BLaER1 treated with 17β-estradiol and CSF1 and Interleukin-3, amounts not matched to agents 10 nM and 100 nM (cell line): ENCODE measurements at regions not wholly inside any gene's neighbourhood (a gene's known extent, or its start where the extent isn't known, plus 50 kb on each side); places are given as distances from the start of the nearest gene placed in this dataset.
"Not testable (repeated sequence)": the region's sequence is repeated elsewhere in the genome, so short reads cannot be mapped to it uniquely, and the experiment has no call there.

Experiments used
- H3K27ac ChIP-seq, 11 experiments: shearing (Covaris generic); formaldehyde crosslinking; 2 replicates each; pipeline ENCODE4 v1.8.1; 2022
- H3K27me3 ChIP-seq, 11 experiments: shearing (Covaris generic); formaldehyde crosslinking; 2 replicates each; pipeline ENCODE4 v1.8.1; 2022
- H3K36me3 ChIP-seq, 11 experiments: shearing (Covaris generic); formaldehyde crosslinking; 2 replicates each; pipeline ENCODE4 v1.8.1; 2022
- H3K4me1 ChIP-seq, 10 experiments: shearing (Covaris generic); formaldehyde crosslinking; 2 replicates each; pipeline ENCODE4 v1.8.1; 2022
- H3K4me2 ChIP-seq, 11 experiments: shearing (Covaris generic); formaldehyde crosslinking; 2 replicates each; pipeline ENCODE4 v1.8.1; 2022
- H3K4me3 ChIP-seq, 10 experiments: shearing (Covaris generic); formaldehyde crosslinking; 2 replicates each; pipeline ENCODE4 v1.8.1; 2022
- H3K9ac ChIP-seq, 11 experiments: shearing (Covaris generic); formaldehyde crosslinking; 2 replicates each; pipeline ENCODE4 v1.8.1; 2022
- H3K9me3 ChIP-seq, 11 experiments: shearing (Covaris generic); formaldehyde crosslinking; replicated peaks in 1 of 11; 2 replicates each; pipeline ENCODE4 v1.8.1; 2022
- H4K20me1 ChIP-seq, 11 experiments: shearing (Covaris generic); formaldehyde crosslinking; 2 replicates each; pipeline ENCODE4 v1.8.1; 2022
- Cebpa-rat ChIP-seq, 11 experiments: shearing (Covaris generic); IDR thresholded peaks; 2 replicates each; pipeline ENCODE4 v1.8.1; 2022

GRCh38 chrX:97909245-97909644 lies 1025.5 kb downstream of the RPA4 start:
- H3K4me2 ChIP-seq, result peak overlapping the region in 1 of 11 experiments; percentile 21; a peak in 1 of 22 replicates
- peaks cover 0 to 6% (median 5%) of the 10 kb centered on the region in 10 experiments; a peak in 9 of 20 replicates for H3K4me1 ChIP-seq
- H3K4me3 ChIP-seq, result no peak overlapping the region
- H3K27me3 ChIP-seq, result peaks cover 12 to 92% (median 63%) of the 10 kb centered on the region in 11 experiments; a peak in 21 of 22 replicates
- H4K20me1 ChIP-seq, result peaks cover 0 to 6% (median 0%) of the 10 kb centered on the region in 11 experiments; a peak in 4 of 22 replicates
- peaks cover 8 to 62% (median 20%) of the 10 kb centered on the region in 11 experiments; a peak in 20 of 22 replicates for H3K9me3 ChIP-seq
- H3K9ac ChIP-seq, result no peak overlapping the region
- no peak overlapping the region for H3K27ac ChIP-seq
- H3K36me3 ChIP-seq, result no peaks in the 10 kb centered on the region
- TF ChIP-seq Cebpa-rat (IDR thresholded peaks at IDR 0.05), result no peak

DNA sequence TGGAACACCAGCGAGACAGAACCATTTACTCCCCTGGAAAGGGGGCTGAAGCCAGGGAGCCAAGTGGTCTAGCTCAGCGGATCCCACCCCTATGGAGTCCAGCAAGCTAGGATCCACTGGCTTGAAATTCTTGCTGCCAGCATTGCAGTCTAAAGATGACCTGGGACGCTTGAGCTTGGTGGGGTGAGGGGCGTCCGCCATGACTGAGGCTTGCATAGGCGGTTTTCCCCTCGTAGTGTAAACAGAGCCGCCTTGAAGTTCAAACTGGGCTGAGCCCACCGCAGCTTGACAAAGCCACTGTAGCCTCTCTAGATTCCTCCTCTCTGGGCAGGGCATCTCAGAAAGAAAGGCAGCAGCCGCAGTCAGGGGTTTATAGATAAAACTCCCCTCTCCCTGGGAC lies 1031.7 kb downstream of the RPA4 start:
- Histone ChIP-seq H4K20me1 (peaks cover 0 to 14% (median 0%) of the 10 kb centered on the region in 11 experiments; a peak in 4 of 22 replicates), H3K9me3 (peaks cover 8 to 75% (median 20%) of the 10 kb centered on the region in 11 experiments; a peak in 20 of 22 replicates), H3K27me3 (peaks cover 62 to 98% (median 85%) of the 10 kb centered on the region in 11 experiments)
- H3K27ac ChIP-seq, H3K4me3 ChIP-seq, H3K9ac ChIP-seq, H3K36me3 ChIP-seq, H3K4me2 ChIP-seq, H3K4me1 ChIP-seq: not testable (repeated sequence)

DNA sequence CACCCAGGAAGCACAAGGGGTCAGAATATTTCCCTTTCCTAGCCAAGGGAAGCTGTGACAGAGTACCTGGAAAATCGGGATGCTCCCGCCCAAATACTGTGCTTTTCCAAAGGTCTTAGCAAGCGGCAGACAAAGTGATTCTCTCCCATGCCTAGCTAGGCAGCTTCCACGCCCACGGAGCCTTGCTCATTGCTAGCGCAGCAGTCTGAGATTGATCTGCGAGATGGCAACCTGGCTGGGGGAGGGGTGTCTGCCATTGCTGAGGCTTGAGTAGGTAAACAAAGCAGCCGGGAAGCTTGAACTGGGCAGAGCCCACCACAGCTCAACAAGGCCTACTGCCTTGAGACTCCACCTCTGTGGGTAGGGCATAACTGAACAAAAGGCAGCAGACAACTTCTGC lies 1037.5 kb downstream of the RPA4 start:
- H3K4me2 ChIP-seq, H3K36me3 ChIP-seq, H4K20me1 ChIP-seq, H3K4me3 ChIP-seq, H3K4me1 ChIP-seq, H3K27ac ChIP-seq, H3K9ac ChIP-seq: not testable (repeated sequence)
- Histone ChIP-seq H3K9me3 (peaks cover 5 to 87% (median 13%) of the 10 kb centered on the region in 11 experiments; a peak in 19 of 22 replicates), H3K27me3 (peaks cover 58 to 100% (median 85%) of the 10 kb centered on the region in 11 experiments)

DNA sequence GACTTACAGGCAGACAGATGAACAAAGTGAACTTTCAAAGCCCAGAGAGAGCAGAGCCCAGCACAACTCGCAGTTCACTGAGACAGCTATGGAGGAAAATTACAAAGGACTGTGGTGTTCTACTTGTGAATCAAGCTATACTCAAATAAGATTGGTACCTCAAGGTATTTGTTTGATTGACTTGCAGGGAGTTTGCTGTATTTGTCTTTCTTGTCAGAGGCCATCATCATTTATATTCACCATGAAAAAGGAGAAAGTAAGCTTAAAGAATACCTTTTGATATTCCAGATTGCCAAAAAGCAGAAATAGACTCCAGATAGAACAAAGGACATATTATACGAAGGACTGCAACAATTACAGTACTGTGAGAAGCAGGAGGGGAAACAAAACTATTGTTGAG lies 1047.9 kb downstream of the RPA4 start:
- no peaks in the 10 kb centered on the region for H3K4me1 ChIP-seq
- peaks cover 0 to 14% (median 0%) of the 10 kb centered on the region in 11 experiments; a peak in 6 of 22 replicates for H3K9me3 ChIP-seq
- peaks cover 74 to 99% (median 82%) of the 10 kb centered on the region in 11 experiments for H3K27me3 ChIP-seq
- H3K4me3 ChIP-seq, result no peak overlapping the region
- H3K27ac ChIP-seq, result no peak overlapping the region
- TF ChIP-seq Cebpa-rat (IDR thresholded peaks at IDR 0.05), result no peak
- no peaks in the 10 kb centered on the region for H3K36me3 ChIP-seq
- H3K9ac ChIP-seq, result no peak overlapping the region
- H3K4me2 ChIP-seq, result no peak overlapping the region
- 0 out of 22 replicates have a peak, but pooled peaks cover 0 to 5% (median 0%) of the 10 kb centered on the region in 11 experiments for H4K20me1 ChIP-seq

GRCh38 chrX:97936296-97936695 lies 1052.6 kb downstream of the RPA4 start:
- no peak overlapping the region for H3K4me2 ChIP-seq
- H3K4me1 ChIP-seq, result no peaks in the 10 kb centered on the region
- no peaks in the 10 kb centered on the region; a peak in 1 of 22 replicates for H4K20me1 ChIP-seq
- no peaks in the 10 kb centered on the region for H3K9me3 ChIP-seq
- H3K36me3 ChIP-seq, result no peaks in the 10 kb centered on the region
- no peak overlapping the region for H3K4me3 ChIP-seq
- H3K27me3 ChIP-seq, result peaks cover 82 to 97% (median 93%) of the 10 kb centered on the region in 11 experiments
- TF ChIP-seq Cebpa-rat (IDR thresholded peaks at IDR 0.05), result no peak
- H3K27ac ChIP-seq, result no peak overlapping the region
- no peak overlapping the region for H3K9ac ChIP-seq

- Histone ChIP-seq H4K20me1 (no peaks in the 10 kb centered on the region; a peak in 1 of 22 replicates), H3K36me3 (no peaks in the 10 kb centered on the region), H3K4me1 (no peaks in the 10 kb centered on the region), H3K4me3 (no peak overlapping the region), H3K4me2 (no peak overlapping the region), H3K9ac (no peak overlapping the region), H3K27me3 (peaks cover 82 to 97% (median 94%) of the 10 kb centered on the region in 11 experiments), H3K27ac (no peak overlapping the region), H3K9me3 (peaks cover 0 to under 1% (median 0%) of the 10 kb centered on the region in 11 experiments; a peak in 2 of 22 replicates)
- TF ChIP-seq Cebpa-rat (IDR thresholded peaks at IDR 0.05), result no peak
These were observed 1055.0 kb downstream of the RPA4 start for GRCh38 chrX:97938706-97939105.

GRCh38 chrX:97968376-97969163 lies 1084.9 kb downstream of the RPA4 start:
- Histone ChIP-seq H3K9me3 (peaks cover 0 to 18% (median 0%) of the 10 kb centered on the region in 11 experiments; a peak in 5 of 22 replicates), H3K4me1 (no peaks in the 10 kb centered on the region), H3K36me3 (no peaks in the 10 kb centered on the region)

GRCh38 chrX:97984641-97985040 lies 1100.9 kb downstream of the RPA4 start:
- TF ChIP-seq Cebpa-rat (IDR thresholded peaks at IDR 0.05), result no peak
- peaks cover 88 to 96% (median 94%) of the 10 kb centered on the region in 11 experiments for H3K27me3 ChIP-seq
- H3K36me3 ChIP-seq, result no peaks in the 10 kb centered on the region
- H3K4me3 ChIP-seq, result no peak overlapping the region
- no peak overlapping the region for H3K27ac ChIP-seq
- H3K9me3 ChIP-seq, result peaks cover 0 to 10% (median 0%) of the 10 kb centered on the region in 11 experiments; a peak in 7 of 22 replicates
- peaks cover 0 to 4% (median 0%) of the 10 kb centered on the region in 11 experiments; a peak in 1 of 22 replicates for H4K20me1 ChIP-seq
- H3K9ac ChIP-seq, result no peak overlapping the region
- no peaks in the 10 kb centered on the region for H3K4me1 ChIP-seq
- H3K4me2 ChIP-seq, result no peak overlapping the region

More at GRCh38 chrX:97968376-97969163, 1084.9 kb downstream of the RPA4 start:
- Histone ChIP-seq H3K27ac (no peak overlapping the region), H3K4me3 (no peak overlapping the region), H3K4me2 (no peak overlapping the region), H3K9ac (no peak overlapping the region), H4K20me1 (no peaks in the 10 kb centered on the region), H3K27me3 (peaks cover 84 to 100% (median 97%) of the 10 kb centered on the region in 11 experiments)
- no peak for TF ChIP-seq Cebpa-rat (IDR thresholded peaks at IDR 0.05)

DNA sequence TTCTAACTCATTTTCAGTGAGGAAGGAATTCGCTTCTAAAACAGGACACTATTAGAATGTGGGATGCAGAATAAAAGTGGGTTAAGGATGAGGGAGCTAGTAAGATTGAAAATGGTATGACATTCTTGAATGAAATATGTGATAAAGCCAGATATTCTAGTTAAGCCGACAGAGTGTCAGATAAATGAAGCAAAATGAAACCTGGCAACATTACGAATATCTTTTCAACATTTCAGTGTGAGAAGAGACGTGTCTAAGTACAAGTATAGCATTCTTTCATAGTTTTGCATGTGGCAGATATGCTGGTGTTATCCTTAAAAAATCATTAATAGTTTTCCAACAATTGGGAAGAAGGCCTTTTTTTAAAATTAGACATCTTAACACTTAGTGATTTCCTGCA lies 1101.4 kb downstream of the RPA4 start:
- H3K9ac ChIP-seq, result no peak overlapping the region
- no peak overlapping the region for H3K27ac ChIP-seq
- peaks cover 86 to 95% (median 93%) of the 10 kb centered on the region in 11 experiments for H3K27me3 ChIP-seq
- H3K36me3 ChIP-seq, result no peaks in the 10 kb centered on the region
- no peak for TF ChIP-seq Cebpa-rat (IDR thresholded peaks at IDR 0.05)
- H3K4me3 ChIP-seq, result no peak overlapping the region
- H3K4me1 ChIP-seq, result no peaks in the 10 kb centered on the region
- no peak overlapping the region for H3K4me2 ChIP-seq
- peaks cover 0 to 4% (median 0%) of the 10 kb centered on the region in 11 experiments; a peak in 1 of 22 replicates for H4K20me1 ChIP-seq
- peaks cover 0 to 15% (median 1%) of the 10 kb centered on the region in 11 experiments; a peak in 12 of 22 replicates for H3K9me3 ChIP-seq
